GM12892 (cell line): ENCODE measurements at regions not wholly inside any gene's neighbourhood (a gene's known extent, or its start where the extent isn't known, plus 50 kb on each side); places are given as distances from the start of the nearest gene placed in this dataset.

ENCODE experiments used
- POLR2A ChIP-seq: IDR thresholded peaks from 2 replicates; pipeline ENCODE4 v1.6.1; 2011; ENCODE audit warnings: low read depth, low read length, control low read depth
- POLR2AphosphoS5 ChIP-seq: IDR thresholded peaks from 2 replicates; pipeline ENCODE4 v1.6.1; 2011; ENCODE audit warnings: low read depth, low read length, control low read depth
- TAF1 ChIP-seq: IDR thresholded peaks from 2 replicates; pipeline ENCODE4 v1.6.1; 2011; ENCODE audit warnings: low read depth, mild to moderate bottlenecking, control low read depth, low read length, borderline replicate concordance

DNA sequence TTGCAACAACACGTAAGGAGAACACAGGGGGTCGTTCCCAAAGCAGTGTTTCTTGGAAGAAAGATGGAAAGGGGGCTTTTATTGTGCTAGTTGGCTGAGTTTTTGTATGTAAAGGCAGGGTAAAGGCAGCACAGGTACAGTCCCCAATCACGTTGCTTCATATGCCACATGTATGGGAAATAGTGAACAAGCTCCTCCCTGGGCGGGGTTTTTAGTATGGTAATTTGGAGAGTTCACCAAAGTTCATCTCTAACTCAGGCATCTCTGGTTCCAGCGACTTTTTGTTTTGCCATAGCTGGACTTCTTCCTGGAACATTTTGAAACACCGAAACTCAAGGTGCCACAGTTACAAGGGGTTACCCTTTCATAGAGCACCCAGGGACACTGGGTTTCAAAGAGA lies 133.9 kb downstream of the CAAP1 start:
- TF ChIP-seq POLR2A = no peak
- TF ChIP-seq TAF1 = no peak
- TF ChIP-seq POLR2AphosphoS5 = no peak
